ENCODE measurements at regions not wholly inside any gene's neighbourhood (a gene's known extent, or its start where the extent isn't known, plus 50 kb on each side); places are given as distances from the start of the nearest gene placed in this dataset.

- no peak for TF ChIP-seq CREB1 (CRISPR knock-in tag; IDR thresholded peaks at IDR 0.05; ENCODE audit: low read depth)
- no peak for TF ChIP-seq CTCF (conservative IDR thresholded peaks at IDR 0.05; ENCODE audit: low read depth in 2 of 2)
- TF ChIP-seq POLR2AphosphoS5 (IDR thresholded peaks at IDR 0.05; ENCODE audit: low read depth), result no peak
- no peak for TF ChIP-seq EZH2 (IDR thresholded peaks at IDR 0.05; ENCODE audit: low read depth, unreplicated experiment)
- TF ChIP-seq EZH2phosphoT487 (IDR thresholded peaks at IDR 0.05; ENCODE audit: unreplicated experiment), result no peak
- TF ChIP-seq ZNF331 (CRISPR knock-in tag; IDR thresholded peaks at IDR 0.05; ENCODE audit: low read depth), result no peak
- TF ChIP-seq NANOG (IDR thresholded peaks at IDR 0.05; ENCODE audit: borderline replicate concordance), result no peak
- no peak for TF ChIP-seq JUNB (IDR thresholded peaks at IDR 0.05; ENCODE audit: unreplicated experiment)
- no peak for TF ChIP-seq REST (IDR thresholded peaks at IDR 0.05; ENCODE audit: unreplicated experiment)
- no peak for TF ChIP-seq ZNF462 (CRISPR knock-in tag; IDR thresholded peaks at IDR 0.05)
- no peak for TF ChIP-seq STAT1 (IDR thresholded peaks at IDR 0.05; ENCODE audit: unreplicated experiment)
- TF ChIP-seq ZNF114 (CRISPR knock-in tag; IDR thresholded peaks at IDR 0.05), result no peak
- TF ChIP-seq ETS1 (IDR thresholded peaks at IDR 0.05), result no peak
Measured at GRCh38 chrX:9338986-9339385, 125.9 kb upstream of the TBL1X start.

Data from GM23338 (cell line).